GM12875 (cell line): ENCODE measurements at regions not wholly inside any gene's neighbourhood (a gene's known extent, or its start where the extent isn't known, plus 50 kb on each side); places are given as distances from the start of the nearest gene placed in this dataset.
A peak's percentile ranks its signal among the peaks of the same experiment; 100 is the strongest.

Experiments
- H3K4me3 ChIP-seq: one replicate; pipeline ENCODE4 v1.5.1; 2011; ENCODE audit warnings: low read depth, low read length, control low read depth
- CTCF ChIP-seq: IDR thresholded peaks from 2 replicates; pipeline ENCODE4 v1.5.1; 2011; ENCODE audit warnings: low read depth, mild to moderate bottlenecking, control low read depth, inconsistent platforms, low read length, moderate library complexity, borderline replicate concordance; ENCODE audit not compliant: insufficient read depth

- no peak overlapping the region for H3K4me3 ChIP-seq
- TF ChIP-seq CTCF = no peak
Observed at GRCh38 chr16:86757704-86758040, 179.3 kb downstream of the FOXL1 start.

- no peak for TF ChIP-seq CTCF
Observed at GRCh38 chr16:86758932-86759331, 180.6 kb downstream of the FOXL1 start.

GRCh38 chr16:86761111-86762031 is 183.0 kb downstream of the FOXL1 start:
- TF ChIP-seq CTCF = peak; percentile 82
- H3K4me3 ChIP-seq = no peak overlapping the region

More at GRCh38 chr16:86758932-86759331, 180.6 kb downstream of the FOXL1 start:
- H3K4me3 ChIP-seq = no peak overlapping the region

GRCh38 chr16:86762095-86762494 is 183.7 kb downstream of the FOXL1 start:
- no peak for TF ChIP-seq CTCF
- H3K4me3 ChIP-seq = no peak overlapping the region

- H3K4me3 ChIP-seq = no peak overlapping the region
- TF ChIP-seq CTCF = no peak
Observed at GRCh38 chr16:86763819-86764218, 185.5 kb downstream of the FOXL1 start.

- TF ChIP-seq CTCF = no peak
- no peak overlapping the region for H3K4me3 ChIP-seq
Observed at GRCh38 chr16:86764551-86764950, 186.2 kb downstream of the FOXL1 start.
